Mammary epithelial cell (primary cell): ENCODE measurements at regions not wholly inside any gene's neighbourhood (a gene's known extent, or its start where the extent isn't known, plus 50 kb on each side); places are given as distances from the start of the nearest gene placed in this dataset.

Source experiments
- CTCF ChIP-seq, 2 donors: IDR thresholded peaks in 1 of 2; conservative IDR thresholded peaks in 1 of 2; 2 replicates each; pipeline ENCODE4 v1.5.1; 2011 to 2012; ENCODE audit warnings: inconsistent platforms in 2 of 2, low read length in 2 of 2, mild to moderate bottlenecking in 2 of 2, control low read depth in 1 of 2, low read depth in 1 of 2; ENCODE audit not compliant: insufficient read depth in 1 of 2; ENCODE audit errors: extremely low read depth in 1 of 2
- EZH2 ChIP-seq: IDR thresholded peaks from 2 replicates; pipeline ENCODE4 v1.6.1; 2012; ENCODE audit warnings: low read length, inconsistent platforms, borderline replicate concordance

GRCh38 chrX:45479835-45480422 is 279.3 kb upstream of the DIPK2B start:
- TF ChIP-seq CTCF (conservative IDR thresholded peaks at IDR 0.05 in 1 of 2, IDR thresholded peaks at IDR 0.05 in 1 of 2; ENCODE audit: extremely low read depth in 1 of 2, insufficient read depth in 1 of 2, low read depth in 1 of 2, low read length in 2 of 2) (no peak), EZH2 (no peak)
